ENCODE measurements at regions not wholly inside any gene's neighbourhood (a gene's known extent, or its start where the extent isn't known, plus 50 kb on each side); places are given as distances from the start of the nearest gene placed in this dataset.

GRCh38 chr5:85225388-85225787 is 840.7 kb upstream of the EDIL3 start:
- TF ChIP-seq CTCF (IDR thresholded peaks at IDR 0.05): no peak
- no peak for TF ChIP-seq POLR2A (IDR thresholded peaks at IDR 0.05)
- no peak for TF ChIP-seq POLR2AphosphoS5 (IDR thresholded peaks at IDR 0.05)

All from gastroesophageal sphincter (tissue), 3 donors.